ENCODE measurements at regions not wholly inside any gene's neighbourhood (a gene's known extent, or its start where the extent isn't known, plus 50 kb on each side); places are given as distances from the start of the nearest gene placed in this dataset.

- no peak for TF ChIP-seq EZH2 (IDR thresholded peaks at IDR 0.05; ENCODE audit: borderline replicate concordance, low read depth, low read length)
- no peak for TF ChIP-seq POLR2AphosphoS5 (IDR thresholded peaks at IDR 0.05; ENCODE audit: control insufficient read depth, insufficient read depth, low read depth, low read length)
- no peak for TF ChIP-seq FOXK1 (CRISPR knock-in tag; IDR thresholded peaks at IDR 0.05; ENCODE audit: borderline replicate concordance)
- no peak for TF ChIP-seq RAD21 (CRISPR knock-in tag; conservative IDR thresholded peaks at IDR 0.05 in 1 of 2, IDR thresholded peaks at IDR 0.05 in 1 of 2)
- TF ChIP-seq RBM22 (IDR thresholded peaks at IDR 0.05; ENCODE audit: low read depth, low read length, poor library complexity, severe bottlenecking) = no peak
- no peak for TF ChIP-seq ZBTB2 (IDR thresholded peaks at IDR 0.05)
- no peak for TF ChIP-seq PHB2 (IDR thresholded peaks at IDR 0.05; ENCODE audit: low read depth)
- TF ChIP-seq MYNN (IDR thresholded peaks at IDR 0.05) = no peak
- TF ChIP-seq MYNN (CRISPR knock-in tag; IDR thresholded peaks at IDR 0.05) = no peak
- TF ChIP-seq ZNF766 (CRISPR knock-in tag; conservative IDR thresholded peaks at IDR 0.05) = no peak
Measured at GRCh38 chr9:3032898-3033297, 189.0 kb upstream of the PUM3 start.

All from K562 (cell line).